PC-9 (cell line): ENCODE measurements at regions not wholly inside any gene's neighbourhood (a gene's known extent, or its start where the extent isn't known, plus 50 kb on each side); places are given as distances from the start of the nearest gene placed in this dataset.

Experiments
- CTCF ChIP-seq: fragments of 200-600 bp; sonication (generic); conservative IDR thresholded peaks from 2 replicates; pipeline ENCODE4 v1.6.1; 2017; ENCODE audit warnings: mixed run types, antibody characterized with exemption, mild to moderate bottlenecking, moderate library complexity
- EZH2 ChIP-seq: fragments of 200-600 bp; sonication (generic); IDR thresholded peaks from 2 replicates; pipeline ENCODE4 v1.8.0; 2017; ENCODE audit warnings: antibody characterized with exemption, low read depth

DNA sequence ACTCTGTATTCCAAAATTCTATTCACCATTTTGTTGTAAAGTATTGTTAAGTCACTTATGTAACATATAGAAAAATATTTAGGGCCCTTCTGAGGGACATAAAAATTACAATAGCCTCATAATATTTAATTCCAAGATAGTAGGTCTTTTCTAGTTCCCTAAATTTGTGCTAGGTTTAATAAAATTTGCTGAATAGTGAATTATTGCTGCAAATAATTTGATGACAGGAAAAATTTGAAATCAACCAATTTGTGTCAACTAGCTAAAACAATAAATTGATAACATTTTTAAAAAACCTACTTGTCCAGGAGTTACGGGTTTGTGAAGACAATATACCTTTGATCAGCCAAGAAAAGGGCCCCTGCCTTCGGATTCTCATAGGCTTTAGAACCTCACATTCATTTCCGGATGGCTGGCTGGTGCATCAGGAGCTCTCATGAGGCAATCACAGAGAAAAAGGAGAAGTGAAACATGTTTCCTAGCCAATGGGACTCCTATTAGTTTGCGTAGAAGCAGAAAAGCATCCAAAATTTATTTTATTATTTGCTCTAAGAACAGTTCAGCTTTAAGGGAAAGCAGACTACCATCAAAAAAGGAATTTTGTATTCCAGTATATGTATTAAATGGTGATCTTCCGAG is 177.2 kb downstream of the LRRC3B start:
- TF ChIP-seq CTCF (no peak), EZH2 (no peak)
